SU-DHL-6 (cell line): ENCODE measurements at regions not wholly inside any gene's neighbourhood (a gene's known extent, or its start where the extent isn't known, plus 50 kb on each side); places are given as distances from the start of the nearest gene placed in this dataset.

ENCODE experiments used
- H2AFZ ChIP-seq: fragments of 200-600 bp; sonication (generic); 2 replicates; pipeline ENCODE4 v1.6.1; 2014; ENCODE audit warnings: low read depth, mild to moderate bottlenecking, moderate library complexity, mixed read lengths, antibody characterized with exemption, low read length; ENCODE audit not compliant: severe bottlenecking
- H3F3A ChIP-seq: fragments of 200-600 bp; shearing (Covaris generic); 2 replicates; pipeline ENCODE4 v1.6.0; 2016; ENCODE audit warnings: antibody characterized with exemption, mild to moderate bottlenecking; ENCODE audit not compliant: insufficient read depth
- H3K27ac ChIP-seq: fragments of 200-600 bp; sonication (generic); 2 replicates; pipeline ENCODE4 v1.5.1; 2016; ENCODE audit warnings: low read depth, mild to moderate bottlenecking, low read length, moderate library complexity, mixed read lengths
- H3K27me3 ChIP-seq: fragments of 200-600 bp; sonication (generic), shearing (Covaris generic); 2 replicates; pipeline ENCODE4 v1.6.0; 2014; ENCODE audit warnings: mild to moderate bottlenecking, low read length
- H3K36me3 ChIP-seq: fragments of 200-600 bp; sonication (generic); 2 replicates; pipeline ENCODE4 v1.6.1; 2014; ENCODE audit warnings: mild to moderate bottlenecking, low read length, mixed read lengths
- H3K4me2 ChIP-seq: fragments of 300-600, 200-600 bp; shearing (Covaris generic), sonication (generic); 2 replicates; pipeline ENCODE4 v1.6.0; 2014; ENCODE audit warnings: low read length, low read depth, mild to moderate bottlenecking; ENCODE audit not compliant: poor library complexity, severe bottlenecking
- H3K4me3 ChIP-seq: fragments of 200-600 bp; sonication (generic); 2 replicates; pipeline ENCODE4 v1.5.1; 2014; ENCODE audit warnings: antibody characterized with exemption, low read length, mild to moderate bottlenecking, mixed read lengths; ENCODE audit not compliant: insufficient read depth, poor library complexity, severe bottlenecking
- H3K79me2 ChIP-seq: fragments of 200-600 bp; sonication (generic); 2 replicates; pipeline ENCODE4 v1.6.1; 2014; ENCODE audit warnings: mild to moderate bottlenecking, low read length, moderate library complexity; ENCODE audit not compliant: insufficient read depth
- H3K9ac ChIP-seq: fragments of 200-600 bp; sonication (generic); 2 replicates; pipeline ENCODE4 v1.7.0; 2014; ENCODE audit warnings: mild to moderate bottlenecking, low read length
- H3K9me2 ChIP-seq: fragments of 200-600 bp; sonication (generic); replicated peaks from 2 replicates; pipeline ENCODE4 v1.6.1; 2014; ENCODE audit warnings: low read length; ENCODE audit not compliant: insufficient read depth
- H3K9me3 ChIP-seq: fragments of 200-600 bp; sonication (generic); 2 replicates; pipeline ENCODE4 v1.6.1; 2014; ENCODE audit warnings: low read length, mixed read lengths; ENCODE audit not compliant: insufficient read depth
- H4K20me1 ChIP-seq: fragments of 200-600 bp; sonication (generic); 2 replicates; pipeline ENCODE4 v1.6.1; 2014; ENCODE audit warnings: low read depth, mild to moderate bottlenecking, antibody characterized with exemption, low read length, moderate library complexity, mixed read lengths
- CTCF ChIP-seq: fragments of 200-600 bp; sonication (generic); IDR thresholded peaks from one replicate; pipeline ENCODE4 v1.5.1; 2017; ENCODE audit warnings: antibody characterized with exemption, mild to moderate bottlenecking, low read length, moderate library complexity; ENCODE audit not compliant: insufficient read depth, poor library complexity, severe bottlenecking
- EZH2phosphoT487 ChIP-seq: fragments of 200-600 bp; sonication (generic), shearing (Covaris generic); conservative IDR thresholded peaks from 2 replicates; pipeline ENCODE4 v1.6.1; 2018; ENCODE audit warnings: mild to moderate bottlenecking, antibody characterized with exemption, low read length, moderate library complexity, mixed read lengths

- no peaks in the 10 kb centered on the region for H3K36me3 ChIP-seq
These were observed 648.3 kb downstream of the SPRY1 start for GRCh38 chr4:124044867-124045266.

GRCh38 chr4:124046190-124046589 is 649.6 kb downstream of the SPRY1 start:
- H3K9ac ChIP-seq: no peak overlapping the region
- H3K79me2 ChIP-seq: no peaks in the 10 kb centered on the region
- H3K4me2 ChIP-seq: no peak overlapping the region
- no peak for TF ChIP-seq EZH2phosphoT487
- TF ChIP-seq CTCF: no peak
- H4K20me1 ChIP-seq: no peaks in the 10 kb centered on the region
- H3K4me3 ChIP-seq: no peak overlapping the region
- H3K36me3 ChIP-seq: no peaks in the 10 kb centered on the region
- no peaks in the 10 kb centered on the region for H3K9me3 ChIP-seq
- H3K27ac ChIP-seq: no peak overlapping the region
- H2AFZ ChIP-seq: no peak overlapping the region
- H3K27me3 ChIP-seq: no peaks in the 10 kb centered on the region
- no peaks in the 10 kb centered on the region for H3F3A ChIP-seq
- no peaks in the 10 kb centered on the region for H3K9me2 ChIP-seq

More at GRCh38 chr4:124044867-124045266, 648.3 kb downstream of the SPRY1 start:
- no peaks in the 10 kb centered on the region for H3F3A ChIP-seq
- no peaks in the 10 kb centered on the region for H3K9me2 ChIP-seq
- H2AFZ ChIP-seq: no peak overlapping the region
- no peaks in the 10 kb centered on the region for H3K79me2 ChIP-seq
- no peak overlapping the region for H3K4me2 ChIP-seq
- H3K4me3 ChIP-seq: no peak overlapping the region
- no peaks in the 10 kb centered on the region for H3K9me3 ChIP-seq
- no peak overlapping the region for H3K9ac ChIP-seq
- no peak overlapping the region for H3K27ac ChIP-seq
- H3K27me3 ChIP-seq: no peaks in the 10 kb centered on the region
- no peak for TF ChIP-seq EZH2phosphoT487
- no peaks in the 10 kb centered on the region for H4K20me1 ChIP-seq

GRCh38 chr4:124053872-124054538 is 657.4 kb downstream of the SPRY1 start:
- Histone ChIP-seq H3K27ac (no peak overlapping the region), H3K9ac (no peak overlapping the region), H4K20me1 (no peaks in the 10 kb centered on the region), H3F3A (no peaks in the 10 kb centered on the region), H3K36me3 (no peaks in the 10 kb centered on the region), H3K9me3 (no peaks in the 10 kb centered on the region), H3K79me2 (no peaks in the 10 kb centered on the region), H3K27me3 (no peaks in the 10 kb centered on the region), H3K4me2 (no peak overlapping the region), H3K9me2 (no peaks in the 10 kb centered on the region), H3K4me3 (no peak overlapping the region), H2AFZ (no peak overlapping the region)
- TF ChIP-seq CTCF (no peak), EZH2phosphoT487 (no peak)

- Histone ChIP-seq H3F3A (no peaks in the 10 kb centered on the region), H3K9me2 (no peaks in the 10 kb centered on the region), H3K4me2 (no peak overlapping the region), H3K27ac (no peak overlapping the region), H3K9ac (no peak overlapping the region), H3K79me2 (no peaks in the 10 kb centered on the region), H3K36me3 (no peaks in the 10 kb centered on the region), H3K27me3 (no peaks in the 10 kb centered on the region), H3K9me3 (no peaks in the 10 kb centered on the region), H3K4me3 (no peak overlapping the region), H4K20me1 (no peaks in the 10 kb centered on the region), H2AFZ (no peak overlapping the region)
- TF ChIP-seq CTCF: no peak
- no peak for TF ChIP-seq EZH2phosphoT487
These were observed 657.2 kb downstream of the ANKRD50 start for GRCh38 chr4:124055336-124055735.
